Neural progenitor cell (in vitro differentiated cells): ENCODE measurements at regions not wholly inside any gene's neighbourhood (a gene's known extent, or its start where the extent isn't known, plus 50 kb on each side); places are given as distances from the start of the nearest gene placed in this dataset.

Experiments used
- DNase-seq: peaks from one replicate; pipeline ENCODE4 v3.0.0-alpha.2; 2016; ENCODE audit warnings: low spot score
- H2AFZ ChIP-seq: fragments of 200-600 bp; sonication (generic); replicated peaks from 2 replicates; pipeline ENCODE4 v1.6.1; 2016; ENCODE audit warnings: antibody characterized with exemption
- H3F3A ChIP-seq: fragments of 200-600 bp; sonication (generic); 2 replicates; pipeline ENCODE4 v1.6.1; 2016; ENCODE audit warnings: antibody characterized with exemption, low read depth
- H3K27ac ChIP-seq: fragments of 200-600 bp; sonication (generic); 2 replicates; pipeline ENCODE4 v1.5.1; 2016; ENCODE audit warnings: mild to moderate bottlenecking
- H3K27me3 ChIP-seq: fragments of 200-600 bp; sonication (generic); 2 replicates; pipeline ENCODE4 v1.6.1; 2016; ENCODE audit warnings: mild to moderate bottlenecking, moderate library complexity
- H3K36me3 ChIP-seq: fragments of 200-600 bp; sonication (generic); 2 replicates; pipeline ENCODE4 v1.5.1; 2016
- H3K4me1 ChIP-seq: fragments of 200-600 bp; sonication (generic); 2 replicates; pipeline ENCODE4 v1.6.1; 2016; ENCODE audit warnings: mixed run types
- H3K4me2 ChIP-seq: fragments of 200-600 bp; sonication (generic); 2 replicates; pipeline ENCODE4 v1.6.1; 2016
- H3K4me3 ChIP-seq: fragments of 200-600 bp; sonication (generic); 2 replicates; pipeline ENCODE4 v1.5.1; 2016
- H3K79me2 ChIP-seq: fragments of 200-600 bp; sonication (generic); 2 replicates; pipeline ENCODE4 v1.6.1; 2016; ENCODE audit warnings: low read depth
- H3K9ac ChIP-seq: fragments of 200-600 bp; sonication (generic); 2 replicates; pipeline ENCODE4 v1.6.1; 2016
- H3K9me3 ChIP-seq: fragments of 200-600 bp; sonication (generic); 2 replicates; pipeline ENCODE4 v1.5.1; 2016; ENCODE audit warnings: low read depth
- H4K20me1 ChIP-seq: fragments of 200-600 bp; sonication (generic); 2 replicates; pipeline ENCODE4 v1.6.1; 2016; ENCODE audit warnings: low read depth
- H3K27ac Mint-ChIP-seq: 3 replicates; pipeline ENCODE4 v1.8.0; 2021; ENCODE audit warnings: mixed read lengths
- H3K27me3 Mint-ChIP-seq: 2 replicates; pipeline ENCODE4 v1.8.0; 2022; ENCODE audit warnings: low read depth, mild to moderate bottlenecking, inconsistent platforms, moderate library complexity, mixed read lengths; ENCODE audit not compliant: insufficient read depth
- H3K36me3 Mint-ChIP-seq: 3 replicates; pipeline ENCODE4 v1.8.0; 2021; ENCODE audit warnings: mixed read lengths
- H3K4me1 Mint-ChIP-seq: 3 replicates; pipeline ENCODE4 v1.8.0; 2021; ENCODE audit warnings: mixed read lengths
- H3K4me3 Mint-ChIP-seq: 3 replicates; pipeline ENCODE4 v1.8.0; 2021; ENCODE audit warnings: mild to moderate bottlenecking, moderate library complexity, mixed read lengths
- H3K9me3 Mint-ChIP-seq: 3 replicates; pipeline ENCODE4 v1.8.0; 2020; ENCODE audit warnings: mixed read lengths
- EZH2 ChIP-seq: fragments of 200-600 bp; sonication (generic); IDR thresholded peaks from 2 replicates; pipeline ENCODE4 v1.6.1; 2017; ENCODE audit warnings: antibody characterized with exemption, mild to moderate bottlenecking, moderate library complexity
- EZH2phosphoT487 ChIP-seq: fragments of 200-600 bp; sonication (generic); IDR thresholded peaks from 2 replicates; pipeline ENCODE4 v1.6.1; 2017; ENCODE audit warnings: antibody characterized with exemption
- TF ChIP-seq, protein P1 (sequence below): fragments of 200-600 bp; sonication (generic); IDR thresholded peaks from 2 replicates; pipeline ENCODE4 v1.5.1; 2017; ENCODE audit warnings: antibody characterized with exemption, mild to moderate bottlenecking

GRCh38 chr16:63913290-63913689 is 1208.6 kb downstream of the CDH11 start:
- Mint-ChIP-seq H3K36me3 (no peaks in the 10 kb centered on the region), H3K27me3 (no peaks in the 10 kb centered on the region), H3K27ac (no peak overlapping the region), H3K4me1 (peaks cover 7% of the 10 kb centered on the region), H3K9me3 (peaks cover 2% of the 10 kb centered on the region), H3K4me3 (no peak overlapping the region)
- H2AFZ ChIP-seq, result no peak overlapping the region
- H3K27me3 ChIP-seq, result no peaks in the 10 kb centered on the region
- H3K9me3 ChIP-seq, result no peaks in the 10 kb centered on the region
- H4K20me1 ChIP-seq, result no peaks in the 10 kb centered on the region
- H3K4me1 ChIP-seq, result no peaks in the 10 kb centered on the region
- H3K36me3 ChIP-seq, result no peaks in the 10 kb centered on the region
- no peak overlapping the region for H3K4me3 ChIP-seq
- no peak for DNase-seq
- H3K4me2 ChIP-seq, result no peak overlapping the region
- TF ChIP-seq EZH2phosphoT487, result no peak
- TF ChIP-seq, protein P1, sequence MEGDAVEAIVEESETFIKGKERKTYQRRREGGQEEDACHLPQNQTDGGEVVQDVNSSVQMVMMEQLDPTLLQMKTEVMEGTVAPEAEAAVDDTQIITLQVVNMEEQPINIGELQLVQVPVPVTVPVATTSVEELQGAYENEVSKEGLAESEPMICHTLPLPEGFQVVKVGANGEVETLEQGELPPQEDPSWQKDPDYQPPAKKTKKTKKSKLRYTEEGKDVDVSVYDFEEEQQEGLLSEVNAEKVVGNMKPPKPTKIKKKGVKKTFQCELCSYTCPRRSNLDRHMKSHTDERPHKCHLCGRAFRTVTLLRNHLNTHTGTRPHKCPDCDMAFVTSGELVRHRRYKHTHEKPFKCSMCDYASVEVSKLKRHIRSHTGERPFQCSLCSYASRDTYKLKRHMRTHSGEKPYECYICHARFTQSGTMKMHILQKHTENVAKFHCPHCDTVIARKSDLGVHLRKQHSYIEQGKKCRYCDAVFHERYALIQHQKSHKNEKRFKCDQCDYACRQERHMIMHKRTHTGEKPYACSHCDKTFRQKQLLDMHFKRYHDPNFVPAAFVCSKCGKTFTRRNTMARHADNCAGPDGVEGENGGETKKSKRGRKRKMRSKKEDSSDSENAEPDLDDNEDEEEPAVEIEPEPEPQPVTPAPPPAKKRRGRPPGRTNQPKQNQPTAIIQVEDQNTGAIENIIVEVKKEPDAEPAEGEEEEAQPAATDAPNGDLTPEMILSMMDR, result no peak
- no peak for TF ChIP-seq EZH2
- H3K9ac ChIP-seq, result no peak overlapping the region
- no peaks in the 10 kb centered on the region for H3F3A ChIP-seq
- H3K27ac ChIP-seq, result no peak overlapping the region
- no peaks in the 10 kb centered on the region for H3K79me2 ChIP-seq

DNA sequence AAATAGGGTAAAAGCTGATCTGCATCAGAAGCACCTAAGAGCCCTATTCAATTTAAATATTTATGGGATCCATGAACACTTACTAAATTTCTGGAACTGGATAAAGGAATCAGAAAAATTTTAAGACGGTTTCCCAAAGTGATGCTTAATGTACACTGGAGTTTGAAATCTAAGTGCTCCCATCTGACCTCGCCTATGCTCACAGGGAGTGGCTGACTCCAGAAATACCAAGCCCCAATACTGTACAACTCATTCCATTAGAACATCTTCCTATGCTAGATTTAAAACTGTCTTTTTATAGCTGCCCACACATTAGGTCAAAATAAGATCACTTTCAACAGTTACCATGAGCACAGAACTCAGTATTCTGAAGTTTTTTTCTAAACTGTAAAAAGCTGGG is 1214.6 kb downstream of the CDH11 start:
- Mint-ChIP-seq H3K4me1 (no peaks in the 10 kb centered on the region), H3K36me3 (no peaks in the 10 kb centered on the region), H3K4me3 (no peak overlapping the region), H3K27me3 (peaks cover 2% of the 10 kb centered on the region), H3K27ac (no peak overlapping the region), H3K9me3 (no peaks in the 10 kb centered on the region)
- no peak overlapping the region for H3K9ac ChIP-seq
- no peak for DNase-seq
- no peaks in the 10 kb centered on the region for H3K36me3 ChIP-seq
- no peak overlapping the region for H3K4me2 ChIP-seq
- TF ChIP-seq EZH2phosphoT487 (no peak), EZH2 (no peak)
- TF ChIP-seq, protein P1, result no peak
- no peaks in the 10 kb centered on the region for H3K9me3 ChIP-seq
- no peaks in the 10 kb centered on the region for H3F3A ChIP-seq
- no peak overlapping the region for H3K27ac ChIP-seq
- H3K79me2 ChIP-seq, result no peaks in the 10 kb centered on the region
- H4K20me1 ChIP-seq, result no peaks in the 10 kb centered on the region
- no peaks in the 10 kb centered on the region for H3K27me3 ChIP-seq
- no peak overlapping the region for H2AFZ ChIP-seq
- no peak overlapping the region for H3K4me3 ChIP-seq
- H3K4me1 ChIP-seq, result no peaks in the 10 kb centered on the region

DNA sequence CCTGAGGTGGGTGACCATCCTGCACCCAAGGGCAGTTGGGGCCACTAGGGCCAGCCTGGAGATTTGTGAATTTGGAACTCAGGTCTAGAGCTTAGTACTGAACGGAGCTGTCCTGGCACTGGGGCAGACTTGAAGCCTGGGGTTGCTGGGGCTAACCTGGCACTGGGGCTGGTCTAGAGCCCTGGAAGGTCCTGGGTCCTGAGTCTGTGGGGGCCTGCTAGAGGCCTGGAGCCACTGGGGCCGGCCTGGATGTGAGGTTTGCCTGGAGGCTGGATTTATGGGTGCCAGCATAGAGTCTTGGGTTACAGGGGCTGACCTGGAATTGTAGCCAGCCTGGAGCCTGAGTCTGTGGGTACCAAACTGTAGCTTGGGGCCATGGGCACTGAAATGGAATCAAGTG is 1216.9 kb downstream of the CDH11 start:
- Mint-ChIP-seq H3K9me3 (no peaks in the 10 kb centered on the region), H3K27ac (no peak overlapping the region), H3K36me3 (no peaks in the 10 kb centered on the region), H3K4me3 (no peak overlapping the region), H3K27me3 (peaks cover 2% of the 10 kb centered on the region), H3K4me1 (peaks cover 5% of the 10 kb centered on the region)
- no peaks in the 10 kb centered on the region for H4K20me1 ChIP-seq
- H2AFZ ChIP-seq, result no peak overlapping the region
- no peaks in the 10 kb centered on the region for H3K79me2 ChIP-seq
- H3K9ac ChIP-seq, result no peak overlapping the region
- no peaks in the 10 kb centered on the region for H3F3A ChIP-seq
- H3K27ac ChIP-seq, result no peak overlapping the region
- no peak overlapping the region for H3K4me3 ChIP-seq
- H3K9me3 ChIP-seq, result no peaks in the 10 kb centered on the region
- H3K4me1 ChIP-seq, result peaks cover 5% of the 10 kb centered on the region
- H3K27me3 ChIP-seq, result no peaks in the 10 kb centered on the region
- no peak overlapping the region for H3K4me2 ChIP-seq
- H3K36me3 ChIP-seq, result no peaks in the 10 kb centered on the region
- DNase-seq, result no peak
- TF ChIP-seq, protein P1, result no peak
- no peak for TF ChIP-seq EZH2phosphoT487
- TF ChIP-seq EZH2, result no peak
